ENCODE measurements at regions not wholly inside any gene's neighbourhood (a gene's known extent, or its start where the extent isn't known, plus 50 kb on each side); places are given as distances from the start of the nearest gene placed in this dataset.

DNA sequence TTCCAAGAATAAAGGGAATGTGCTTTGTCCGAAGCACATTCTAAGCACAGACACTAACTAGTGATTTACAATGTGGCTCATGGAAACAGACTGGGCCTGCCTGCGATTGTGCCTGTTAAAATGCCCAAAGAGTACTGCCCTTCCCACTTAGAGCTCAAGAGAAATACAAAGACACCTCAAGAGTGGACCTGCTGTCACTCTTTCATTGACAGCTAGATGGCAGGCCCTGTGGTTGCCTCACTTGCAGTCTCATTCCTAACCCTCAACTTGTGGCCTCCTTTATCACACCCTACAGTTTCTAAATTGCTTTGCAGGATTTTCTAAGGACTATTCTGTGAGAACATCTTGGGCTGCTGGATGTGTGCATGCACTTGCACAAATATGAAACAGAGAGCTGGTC lies 331.0 kb upstream of the EMCN start:
- no peaks in the 10 kb centered on the region for H3K4me1 Mint-ChIP-seq (ENCODE audit: low read depth, unreplicated experiment)
- intact Hi-C loops (cut with micrococcal nuclease; ENCODE audit: unreplicated experiment), result no loop called here
- ChIA-PET CTCF (interaction anchor here (0.6 kb wide), 1 partner anchor 19 kb away, joined by 3 read pairs; no protein-coding TSS in a partner anchor), POLR2A (no interaction called here)
- H3K4me3 Mint-ChIP-seq (ENCODE audit: unreplicated experiment), result no peak overlapping the region
- Histone ChIP-seq H3K9me3 (no peaks in the 10 kb centered on the region), H3K4me1 (no peaks in the 10 kb centered on the region), H3K4me3 (ENCODE audit: low read depth, low read length) (no peak overlapping the region), H3K27me3 (replicated peaks; ENCODE audit: control insufficient read depth, insufficient read depth, low read length) (no peaks in the 10 kb centered on the region), H3K36me3 (ENCODE audit: control insufficient read depth, insufficient read depth, low read length) (no peaks in the 10 kb centered on the region)
- no TSS peak for BruUV-seq (replicated peaks)
- TF ChIP-seq, protein P1, sequence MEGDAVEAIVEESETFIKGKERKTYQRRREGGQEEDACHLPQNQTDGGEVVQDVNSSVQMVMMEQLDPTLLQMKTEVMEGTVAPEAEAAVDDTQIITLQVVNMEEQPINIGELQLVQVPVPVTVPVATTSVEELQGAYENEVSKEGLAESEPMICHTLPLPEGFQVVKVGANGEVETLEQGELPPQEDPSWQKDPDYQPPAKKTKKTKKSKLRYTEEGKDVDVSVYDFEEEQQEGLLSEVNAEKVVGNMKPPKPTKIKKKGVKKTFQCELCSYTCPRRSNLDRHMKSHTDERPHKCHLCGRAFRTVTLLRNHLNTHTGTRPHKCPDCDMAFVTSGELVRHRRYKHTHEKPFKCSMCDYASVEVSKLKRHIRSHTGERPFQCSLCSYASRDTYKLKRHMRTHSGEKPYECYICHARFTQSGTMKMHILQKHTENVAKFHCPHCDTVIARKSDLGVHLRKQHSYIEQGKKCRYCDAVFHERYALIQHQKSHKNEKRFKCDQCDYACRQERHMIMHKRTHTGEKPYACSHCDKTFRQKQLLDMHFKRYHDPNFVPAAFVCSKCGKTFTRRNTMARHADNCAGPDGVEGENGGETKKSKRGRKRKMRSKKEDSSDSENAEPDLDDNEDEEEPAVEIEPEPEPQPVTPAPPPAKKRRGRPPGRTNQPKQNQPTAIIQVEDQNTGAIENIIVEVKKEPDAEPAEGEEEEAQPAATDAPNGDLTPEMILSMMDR (IDR thresholded peaks at IDR 0.05; ENCODE audit: insufficient read depth in 1 of 2, low read depth in 1 of 2, low read length in 1 of 2, severe bottlenecking in 1 of 2, unreplicated experiment in 1 of 2), result peak; percentile 39 to 63
- H3K27ac Mint-ChIP-seq (ENCODE audit: unreplicated experiment), result no peak overlapping the region
- peak; percentile 34 to 40 for DNase-seq
- H3K9me3 Mint-ChIP-seq (ENCODE audit: unreplicated experiment), result no peaks in the 10 kb centered on the region
- H3K36me3 Mint-ChIP-seq (ENCODE audit: insufficient read depth, unreplicated experiment), result no peaks in the 10 kb centered on the region
- H3K27me3 Mint-ChIP-seq (ENCODE audit: insufficient read depth, unreplicated experiment), result no peaks in the 10 kb centered on the region

DNA sequence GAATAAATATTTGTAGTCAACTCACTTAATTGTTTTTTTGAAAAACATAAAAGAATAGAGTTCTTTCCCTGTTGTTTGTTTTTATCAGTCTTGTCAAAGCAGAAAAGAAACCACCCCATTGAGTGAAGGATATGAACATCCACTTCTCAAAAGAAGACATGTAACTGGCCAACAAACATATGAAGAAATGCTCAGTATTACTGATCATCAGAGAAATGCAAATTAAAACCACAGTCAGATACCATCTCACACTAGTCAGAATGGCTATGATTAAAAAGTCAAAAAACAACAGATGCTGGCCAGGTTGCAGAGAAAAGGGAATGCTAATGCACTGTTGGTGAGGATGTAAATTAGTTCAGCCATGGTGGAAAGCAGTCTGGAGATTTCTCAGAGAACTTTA lies 326.1 kb upstream of the EMCN start:
- TF ChIP-seq, protein P1 (IDR thresholded peaks at IDR 0.05; ENCODE audit: insufficient read depth in 1 of 2, low read depth in 1 of 2, low read length in 1 of 2, severe bottlenecking in 1 of 2, unreplicated experiment in 1 of 2), result no peak
- Histone ChIP-seq H3K4me3 (ENCODE audit: low read depth, low read length) (no peak overlapping the region), H3K9me3 (no peaks in the 10 kb centered on the region), H3K27me3 (replicated peaks; ENCODE audit: control insufficient read depth, insufficient read depth, low read length) (no peaks in the 10 kb centered on the region), H3K36me3 (ENCODE audit: control insufficient read depth, insufficient read depth, low read length) (no peaks in the 10 kb centered on the region), H3K4me1 (no peaks in the 10 kb centered on the region)
- ChIA-PET CTCF (no interaction called here), POLR2A (no interaction called here)
- no TSS peak for BruUV-seq (replicated peaks)
- no peak for DNase-seq
- H3K36me3 Mint-ChIP-seq (ENCODE audit: insufficient read depth, unreplicated experiment), result no peaks in the 10 kb centered on the region
- H3K4me1 Mint-ChIP-seq (ENCODE audit: low read depth, unreplicated experiment), result peaks cover 11% of the 10 kb centered on the region
- intact Hi-C loops (cut with micrococcal nuclease; ENCODE audit: unreplicated experiment), result no loop called here
- no peak overlapping the region for H3K27ac Mint-ChIP-seq (ENCODE audit: unreplicated experiment)
- peaks cover 12% of the 10 kb centered on the region for H3K9me3 Mint-ChIP-seq (ENCODE audit: unreplicated experiment)
- H3K27me3 Mint-ChIP-seq (ENCODE audit: insufficient read depth, unreplicated experiment), result no peaks in the 10 kb centered on the region
- H3K4me3 Mint-ChIP-seq (ENCODE audit: unreplicated experiment), result no peak overlapping the region

DNA sequence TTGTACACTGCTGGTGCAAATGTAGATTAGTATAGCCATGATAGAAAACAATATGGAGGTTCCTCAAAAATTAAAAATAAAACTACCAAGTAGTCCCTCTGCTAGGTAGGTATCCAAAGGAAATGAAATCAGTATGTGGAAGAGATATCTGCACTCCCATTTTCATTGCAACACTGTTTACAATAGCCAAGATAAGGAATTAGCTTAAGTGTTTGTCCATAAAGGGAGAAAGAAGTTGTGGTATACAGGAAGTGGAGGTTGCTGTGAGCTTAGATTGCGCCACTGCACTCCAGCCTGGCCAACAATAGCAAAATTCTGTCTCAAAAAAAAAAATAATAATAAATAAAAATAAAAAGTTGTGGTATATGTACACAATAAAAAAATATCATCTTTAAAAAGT lies 325.0 kb upstream of the EMCN start:
- no peak overlapping the region for H3K27ac Mint-ChIP-seq (ENCODE audit: unreplicated experiment)
- DNase-seq, result no peak
- POLR2A ChIA-PET, result no interaction called here
- BruUV-seq (replicated peaks), result no TSS peak
- Histone ChIP-seq H3K4me3 (ENCODE audit: low read depth, low read length) (no peak overlapping the region), H3K36me3 (ENCODE audit: control insufficient read depth, insufficient read depth, low read length) (no peaks in the 10 kb centered on the region), H3K9me3 (no peaks in the 10 kb centered on the region), H3K27me3 (replicated peaks; ENCODE audit: control insufficient read depth, insufficient read depth, low read length) (no peaks in the 10 kb centered on the region), H3K4me1 (no peaks in the 10 kb centered on the region)
- intact Hi-C loops (cut with micrococcal nuclease; ENCODE audit: unreplicated experiment), result no loop called here
- no peak overlapping the region for H3K4me3 Mint-ChIP-seq (ENCODE audit: unreplicated experiment)
- peaks cover 12% of the 10 kb centered on the region for H3K9me3 Mint-ChIP-seq (ENCODE audit: unreplicated experiment)
- TF ChIP-seq, protein P1 (IDR thresholded peaks at IDR 0.05; ENCODE audit: insufficient read depth in 1 of 2, low read depth in 1 of 2, low read length in 1 of 2, severe bottlenecking in 1 of 2, unreplicated experiment in 1 of 2), result no peak
- CTCF ChIA-PET, result no interaction called here
- no peaks in the 10 kb centered on the region for H3K27me3 Mint-ChIP-seq (ENCODE audit: insufficient read depth, unreplicated experiment)
- peaks cover 11% of the 10 kb centered on the region for H3K4me1 Mint-ChIP-seq (ENCODE audit: low read depth, unreplicated experiment)
- no peaks in the 10 kb centered on the region for H3K36me3 Mint-ChIP-seq (ENCODE audit: insufficient read depth, unreplicated experiment)

Data from Caco-2 (cell line).